ENCODE measurements at regions not wholly inside any gene's neighbourhood (a gene's known extent, or its start where the extent isn't known, plus 50 kb on each side); places are given as distances from the start of the nearest gene placed in this dataset.

- in situ Hi-C loops (cut with HindIII; ENCODE audit: extremely low pct_ligation_motif_present, low pct_unique_long_range_greater_than_20kb): no loop called here
- ATAC-seq (no peak), FAIRE-seq (no peak), DNase-seq (ENCODE audit: low spot score) (no peak)
- TF ChIP-seq ZNF124 (CRISPR knock-in tag; IDR thresholded peaks at IDR 0.05) (no peak), SAP130 (CRISPR knock-in tag; IDR thresholded peaks at IDR 0.05; ENCODE audit: low read depth) (no peak), ARNTL (CRISPR knock-in tag; IDR thresholded peaks at IDR 0.05) (no peak), SIX1 (CRISPR knock-in tag; IDR thresholded peaks at IDR 0.05; ENCODE audit: borderline replicate concordance) (no peak), ZNF512B (CRISPR knock-in tag; IDR thresholded peaks at IDR 0.05; ENCODE audit: borderline replicate concordance) (no peak), GZF1 (CRISPR knock-in tag; IDR thresholded peaks at IDR 0.05) (no peak), SOX13 (IDR thresholded peaks at IDR 0.05) (no peak), SOX13 (CRISPR knock-in tag; conservative IDR thresholded peaks at IDR 0.05 in 1 of 2, IDR thresholded peaks at IDR 0.05 in 1 of 2) (no peak), ZNF709 (CRISPR knock-in tag; IDR thresholded peaks at IDR 0.05) (no peak)
- no peak overlapping the region for H3K27ac ChIP-seq (ENCODE audit: extremely low read length, insufficient read depth, low read length)
- H4K20me1 ChIP-seq (ENCODE audit: insufficient read depth, low read length): no peaks in the 10 kb centered on the region
- no peak overlapping the region for H3K9ac ChIP-seq (ENCODE audit: insufficient read depth, low read depth, low read length)
- CTCF ChIA-PET (ENCODE audit: low intra/inter-chr PET ratio, low total read pairs): no interaction called here
- no peaks in the 10 kb centered on the region for H3K4me1 ChIP-seq (ENCODE audit: insufficient read depth, low read length)
- no peaks in the 10 kb centered on the region for H3K36me3 ChIP-seq (replicated peaks in 1 of 2; ENCODE audit: control insufficient read depth in 1 of 2, insufficient read depth in 2 of 2, low read length in 2 of 2)
- peaks cover 0 to 1% of the 10 kb centered on the region in 2 experiments; a peak in 2 of 5 replicates for H3K27me3 ChIP-seq (ENCODE audit: control insufficient read depth in 1 of 2, insufficient read depth in 2 of 2, low read length in 2 of 2)
- POLR2A ChIA-PET: no interaction called here
- H3K4me3 ChIP-seq (replicated peaks in 1 of 3; ENCODE audit: insufficient read depth in 1 of 3, low read depth in 2 of 3, low read length in 3 of 3): no peak overlapping the region
- intact Hi-C loops (cut with micrococcal nuclease; ENCODE audit: unreplicated experiment): no loop called here
- no peaks in the 10 kb centered on the region for H3K9me3 ChIP-seq (ENCODE audit: low read length)
- H3K4me2 ChIP-seq (ENCODE audit: low read depth, low read length): no peak overlapping the region
- 0% methylated on average over 1 of the region's 3 CpGs for WGBS (ENCODE audit: low lambda C conversion rate)
- BruUV-seq (replicated peaks): no TSS peak
- no peaks in the 10 kb centered on the region for H3K79me2 ChIP-seq (ENCODE audit: insufficient read depth, low read length)
- no peak overlapping the region for H2AFZ ChIP-seq (ENCODE audit: low read length)
Measured at GRCh38 chr15:77741106-77741505, 108.4 kb upstream of the LINGO1 start.
